AG10803 (cell line): ENCODE measurements at regions not wholly inside any gene's neighbourhood (a gene's known extent, or its start where the extent isn't known, plus 50 kb on each side); places are given as distances from the start of the nearest gene placed in this dataset.
A peak's percentile ranks its signal among the peaks of the same experiment; 100 is the strongest.

Source experiments
- DNase-seq: peaks from one replicate; pipeline ENCODE4 v3.0.0; 2010; ENCODE audit warnings: low read depth
- H3K4me3 ChIP-seq: 2 replicates; pipeline ENCODE4 v1.5.1; 2011; ENCODE audit warnings: mild to moderate bottlenecking, low read length, control low read depth
- CTCF ChIP-seq: conservative IDR thresholded peaks from 2 replicates; pipeline ENCODE4 v1.5.1; 2011; ENCODE audit warnings: mild to moderate bottlenecking, low read length, control low read depth, inconsistent platforms

- TF ChIP-seq CTCF = no peak
- no peak for DNase-seq
- H3K4me3 ChIP-seq = no peak overlapping the region
These were observed 86.5 kb upstream of the TAF1B start for GRCh38 chr2:9756692-9757250.

- H3K4me3 ChIP-seq = peak overlapping the region; percentile 43
- no peak for TF ChIP-seq CTCF
- peak; percentile 54 for DNase-seq
These were observed 85.6 kb upstream of the TAF1B start for GRCh38 chr2:9757501-9758264.

GRCh38 chr2:9758741-9759140 lies 84.5 kb upstream of the TAF1B start:
- no peak for DNase-seq
- TF ChIP-seq CTCF = no peak
- no peak overlapping the region for H3K4me3 ChIP-seq

GRCh38 chr2:9760069-9760901 lies 83.0 kb upstream of the TAF1B start:
- TF ChIP-seq CTCF = no peak
- no peak for DNase-seq

GRCh38 chr2:9760902-9761228 lies 82.4 kb upstream of the TAF1B start:
- TF ChIP-seq CTCF = no peak
- no peak overlapping the region for H3K4me3 ChIP-seq
- DNase-seq = no peak

More at GRCh38 chr2:9760069-9760901, 83.0 kb upstream of the TAF1B start:
- no peak overlapping the region for H3K4me3 ChIP-seq

GRCh38 chr2:9761577-9761976 lies 81.7 kb upstream of the TAF1B start:
- TF ChIP-seq CTCF = no peak
- no peak for DNase-seq
- no peak overlapping the region for H3K4me3 ChIP-seq
